ENCODE measurements at regions not wholly inside any gene's neighbourhood (a gene's known extent, or its start where the extent isn't known, plus 50 kb on each side); places are given as distances from the start of the nearest gene placed in this dataset.
A peak's percentile ranks its signal among the peaks of the same experiment; 100 is the strongest.
"Not testable (repeated sequence)": the region's sequence is repeated elsewhere in the genome, so short reads cannot be mapped to it uniquely, and the experiment has no call there.

DNA sequence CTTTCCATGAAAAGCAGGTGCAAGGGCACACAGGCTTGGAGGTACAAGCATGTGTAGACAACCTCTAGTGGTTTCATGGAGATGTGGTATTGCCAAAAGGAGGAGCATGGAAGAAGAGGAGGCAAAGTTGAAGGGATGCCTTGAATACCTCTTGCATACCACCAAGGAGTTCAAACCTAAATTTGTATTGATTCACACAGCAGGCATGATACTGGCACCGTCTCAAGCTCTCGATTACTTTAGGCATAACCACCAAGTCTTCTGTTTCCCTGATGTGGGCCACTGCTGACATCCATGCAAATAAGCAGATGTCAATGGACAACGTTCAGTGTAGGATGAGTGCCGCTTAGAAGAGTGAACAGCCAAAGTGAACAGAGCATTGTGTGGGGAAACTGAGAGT lies 87.1 kb downstream of the SCN11A start:
- DNase-seq, result no peak

DNA sequence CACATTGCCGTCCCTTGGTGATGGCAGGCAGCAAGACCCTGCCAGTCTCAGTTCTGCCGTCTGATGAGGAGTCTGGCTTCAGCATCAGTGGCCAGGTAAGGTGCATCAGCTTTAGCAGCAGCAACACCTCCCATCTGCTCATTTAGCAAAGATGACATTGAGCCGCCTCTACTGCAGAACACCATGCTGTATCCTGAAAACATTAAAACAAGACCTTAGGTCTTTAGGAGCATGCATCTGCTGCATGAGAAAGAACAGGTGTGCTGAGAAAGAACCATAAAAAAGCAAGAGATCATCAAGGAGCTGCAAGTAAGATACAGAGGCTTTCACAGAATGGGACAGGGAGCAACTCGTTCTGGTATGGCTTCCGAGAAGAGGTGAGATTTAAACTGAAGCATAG lies 87.5 kb downstream of the SCN11A start:
- DNase-seq, result no peak

DNA sequence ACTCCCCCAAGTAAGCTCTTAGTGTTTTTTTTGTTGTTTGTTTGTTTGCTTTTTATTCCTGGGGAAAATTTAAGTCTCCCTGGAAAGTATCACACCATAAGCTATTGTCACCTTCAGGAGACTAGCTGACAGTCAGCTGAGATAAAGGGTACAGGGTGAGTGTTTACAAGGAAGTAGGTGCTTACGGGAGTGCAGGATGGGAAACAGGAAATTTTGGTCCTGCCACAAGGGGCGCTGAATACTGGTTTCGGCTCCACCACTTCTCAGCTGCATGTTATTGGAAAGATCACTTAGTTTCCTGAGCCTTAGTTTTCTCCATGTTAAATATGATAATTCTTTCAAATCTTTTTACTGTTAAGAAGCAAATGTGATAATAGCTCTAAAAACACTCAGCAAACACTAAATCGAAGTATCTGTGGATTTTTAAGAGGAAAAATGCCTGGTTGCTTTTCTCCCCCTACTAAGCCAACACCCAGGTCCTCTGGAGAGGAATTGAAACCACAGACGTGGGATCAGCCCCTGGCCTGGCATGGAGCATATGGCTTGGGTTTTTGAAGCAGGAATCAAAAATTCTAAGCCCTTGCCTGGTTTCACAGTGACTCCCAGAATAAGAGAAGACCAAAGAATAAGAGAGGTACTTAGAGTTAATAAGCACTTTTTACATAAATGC lies 90.7 kb downstream of the SCN11A start:
- DNase-seq, result peak; percentile 30

DNA sequence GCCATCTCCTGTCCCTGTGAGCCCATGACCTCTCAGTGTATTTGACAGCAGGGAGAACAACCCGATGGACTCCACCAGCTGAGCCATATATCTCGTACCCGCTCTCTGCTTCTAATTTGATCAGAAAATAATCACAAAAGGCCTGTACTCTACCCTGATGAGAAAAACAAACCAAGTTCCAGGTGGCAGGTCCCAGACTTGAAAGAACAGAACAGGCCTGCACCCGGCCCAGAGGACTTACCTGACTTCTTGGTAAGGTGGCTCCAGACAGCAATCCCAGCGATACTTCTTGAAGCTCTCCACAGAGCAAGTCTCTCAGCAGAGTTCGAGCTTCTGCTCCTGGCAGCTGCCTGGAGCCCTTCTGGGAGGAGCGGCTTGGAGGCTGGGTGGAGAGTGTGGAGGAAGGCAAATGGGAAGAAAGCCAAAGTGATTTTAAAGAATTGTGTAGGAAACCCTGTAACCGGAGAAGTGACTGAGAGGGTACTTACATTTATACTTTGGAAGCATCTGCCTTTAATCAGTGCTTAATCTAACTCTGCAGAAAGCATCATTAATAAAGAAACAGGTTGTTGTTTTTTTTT lies 91.6 kb downstream of the SCN11A start:
- DNase-seq, result no peak

DNA sequence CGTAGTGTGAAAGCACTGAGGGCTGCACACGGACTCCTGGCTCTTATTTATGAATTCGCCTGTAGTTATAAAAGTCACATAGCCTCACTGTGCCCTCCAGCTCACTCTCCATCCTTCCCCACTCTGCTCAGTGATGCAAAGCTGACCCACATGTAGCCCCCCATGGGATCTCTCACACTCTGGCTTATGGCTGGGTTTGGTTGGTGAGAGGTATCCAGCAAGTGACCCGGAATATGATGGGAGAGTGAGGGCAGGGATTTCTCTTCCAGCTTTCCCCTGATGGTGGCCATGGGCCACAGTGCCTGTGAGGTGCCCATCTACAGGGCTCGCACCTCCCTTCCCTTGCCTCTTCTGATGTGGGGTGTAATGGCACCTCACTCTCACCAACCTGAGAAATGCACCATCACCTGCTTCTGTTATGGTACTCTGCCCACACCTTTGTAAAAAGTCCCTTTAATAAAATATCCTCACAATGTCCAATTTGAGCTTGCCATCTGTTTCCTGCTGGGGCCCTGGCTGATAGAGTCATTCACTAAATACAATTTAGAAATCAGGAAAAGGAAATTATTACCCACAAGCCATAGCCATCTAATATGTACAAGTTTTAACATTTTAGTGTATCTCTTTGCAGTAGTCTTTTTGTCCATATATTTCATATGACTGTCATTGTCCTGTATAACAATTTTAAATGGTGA lies 93.6 kb downstream of the SCN11A start:
- DNase-seq, result no peak

DNA sequence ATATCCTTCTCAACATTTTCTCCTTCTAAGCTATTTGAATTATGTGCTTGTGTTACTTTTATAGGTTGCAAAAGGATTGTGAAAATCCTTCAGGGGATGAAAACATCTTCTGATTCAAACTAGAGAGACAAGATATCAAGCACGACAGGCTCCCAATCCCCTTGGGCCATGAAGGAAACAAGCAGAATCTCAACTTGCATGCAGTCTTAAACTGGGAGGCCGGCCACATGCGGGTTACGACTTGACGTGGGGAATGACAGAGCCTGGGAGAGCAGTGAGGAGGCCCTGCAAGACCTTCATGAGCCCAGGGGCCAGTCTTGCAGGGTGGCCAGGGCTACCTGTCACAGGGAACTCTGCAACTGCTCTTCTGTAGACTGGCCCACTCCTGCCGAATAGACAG lies 94.4 kb downstream of the SCN11A start:
- no peak for DNase-seq

DNA sequence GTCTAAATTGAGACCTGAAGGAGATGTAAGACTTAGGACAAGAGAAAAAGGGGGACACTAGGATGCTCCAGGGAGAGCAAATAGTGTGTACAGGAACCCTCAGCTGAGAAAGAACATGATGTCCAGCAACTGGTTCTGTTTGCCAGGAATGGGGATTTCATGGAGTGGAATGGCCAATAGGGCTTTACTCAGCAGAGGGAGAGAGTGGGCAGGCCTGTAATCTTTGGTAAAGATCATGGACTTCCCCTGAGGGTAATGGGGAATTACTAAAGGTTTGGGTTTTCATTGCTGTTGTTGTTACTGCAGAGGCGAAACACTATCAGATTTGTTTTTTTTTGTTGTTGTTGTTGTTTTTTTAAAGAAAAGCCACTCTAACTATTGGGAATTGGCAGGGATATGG lies 99.0 kb downstream of the SCN11A start:
- DNase-seq, result no peak

DNA sequence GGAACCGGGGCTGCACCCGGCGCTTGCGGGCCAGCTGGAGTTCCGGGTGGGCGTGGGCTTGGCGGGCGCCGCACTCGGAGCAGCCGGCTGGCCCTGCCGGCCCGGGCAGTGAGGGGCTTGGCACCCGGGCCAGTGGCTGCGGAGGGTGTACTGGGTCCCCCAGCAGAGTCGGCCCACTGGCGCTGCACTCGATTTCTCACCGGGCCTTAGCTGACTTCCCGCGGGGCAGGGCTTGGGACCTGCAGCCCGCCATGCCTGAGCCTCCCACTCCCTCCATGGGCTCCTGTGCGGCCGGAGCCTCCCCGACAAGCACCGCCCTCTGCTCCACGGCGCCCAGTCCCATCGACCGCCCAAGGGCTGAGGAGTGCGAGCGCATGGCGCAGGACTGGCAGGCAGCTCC lies 100.6 kb downstream of the SCN11A start:
- not testable (repeated sequence) for DNase-seq

DNA sequence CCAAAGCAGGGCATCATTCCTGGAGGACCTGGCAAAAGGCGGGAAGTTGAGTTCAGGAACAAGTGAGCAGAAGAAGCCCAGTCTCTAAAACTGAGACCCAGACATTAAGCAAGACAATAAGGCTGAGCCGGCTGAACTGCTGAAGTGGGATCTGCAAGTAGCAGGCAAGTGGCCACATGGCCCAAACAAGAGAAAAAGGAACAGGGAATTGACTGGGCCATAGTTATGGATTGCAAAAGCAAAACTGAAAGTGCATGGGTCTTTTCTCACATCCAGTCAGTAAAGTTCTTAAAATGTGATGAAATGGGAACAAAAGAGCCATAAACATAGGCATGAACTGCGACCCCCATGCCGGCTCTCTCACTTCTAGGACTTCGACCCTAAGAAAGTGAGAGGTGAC lies 101.2 kb downstream of the SCN11A start:
- no peak for DNase-seq

DNA sequence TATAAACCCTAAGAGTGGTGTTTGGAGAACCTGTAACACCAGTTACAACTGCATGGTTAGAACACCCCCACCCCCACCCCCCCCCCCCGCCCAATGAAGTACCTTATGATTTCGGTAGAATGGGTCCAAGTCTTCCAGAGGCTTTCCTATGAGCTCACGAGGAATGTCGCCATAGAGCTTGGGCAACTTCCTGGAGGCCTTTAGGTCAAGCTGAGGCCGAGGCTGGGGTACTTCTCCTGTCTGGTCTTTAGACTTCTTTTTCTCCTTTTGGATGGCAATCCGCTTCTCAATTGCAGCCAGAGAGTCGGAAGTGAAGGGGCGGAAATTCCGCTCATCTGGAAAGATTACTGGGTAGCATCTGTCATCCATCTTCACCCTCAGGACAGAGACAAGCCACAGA lies 101.8 kb downstream of the SCN11A start:
- DNase-seq, result no peak

DNA sequence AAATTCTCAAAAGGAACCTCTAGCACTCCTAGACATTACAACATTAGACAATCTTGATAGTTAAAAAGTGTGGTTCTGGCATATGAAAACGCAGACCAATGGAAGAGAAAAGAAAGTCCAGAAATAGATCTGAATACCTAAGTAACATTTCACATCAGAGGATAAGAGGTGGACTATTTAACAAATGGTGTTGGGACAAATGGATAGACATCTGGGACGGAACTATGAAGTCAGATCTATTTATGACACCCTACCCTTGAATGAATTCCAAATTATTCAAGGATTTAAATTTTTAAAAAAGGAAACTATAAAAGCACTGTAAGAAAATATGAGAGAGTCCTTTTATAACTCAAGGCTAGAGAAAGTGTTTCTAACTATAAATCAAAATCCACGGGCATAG lies 111.3 kb downstream of the SCN11A start:
- DNase-seq, result no peak

DNA sequence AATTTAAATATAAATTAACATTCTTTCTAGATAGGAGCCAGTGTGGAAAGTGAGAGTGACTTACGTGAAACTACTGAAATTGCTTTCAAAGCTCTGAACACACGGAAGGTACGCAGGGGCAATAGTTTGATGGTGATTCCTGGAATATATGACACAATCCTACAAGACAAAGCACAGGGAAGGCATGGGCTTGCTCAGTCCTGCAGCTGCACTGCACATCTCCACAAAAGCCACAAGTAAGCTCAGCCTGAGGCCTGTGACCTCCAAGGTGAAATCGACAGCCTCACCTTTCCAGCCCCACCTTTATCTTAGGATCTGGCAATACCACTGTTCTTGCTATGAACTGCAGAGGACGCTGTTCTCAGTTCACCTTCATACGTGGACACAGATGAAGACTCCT lies 109.3 kb upstream of the SCN10A start:
- no peak for DNase-seq

DNA sequence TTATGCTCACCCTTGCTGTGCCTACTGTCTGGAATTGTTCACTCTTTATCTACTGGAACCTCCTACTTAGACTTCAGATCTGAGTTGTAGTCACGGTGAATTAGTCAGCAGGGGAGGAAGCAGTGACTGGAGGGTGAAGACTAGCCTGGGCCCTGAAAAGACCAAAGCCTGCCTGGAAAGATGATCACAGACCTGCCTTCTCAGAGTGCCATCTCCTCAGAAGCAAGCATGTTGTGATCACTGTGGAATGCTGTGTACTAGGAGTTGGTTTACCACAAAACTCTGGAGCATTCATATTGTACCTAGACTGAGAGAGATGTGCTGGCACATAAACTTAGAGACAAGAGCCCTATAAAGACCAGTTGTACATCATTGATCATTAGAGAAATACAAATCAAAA lies 100.7 kb upstream of the SCN10A start:
- DNase-seq, result no peak

DNA sequence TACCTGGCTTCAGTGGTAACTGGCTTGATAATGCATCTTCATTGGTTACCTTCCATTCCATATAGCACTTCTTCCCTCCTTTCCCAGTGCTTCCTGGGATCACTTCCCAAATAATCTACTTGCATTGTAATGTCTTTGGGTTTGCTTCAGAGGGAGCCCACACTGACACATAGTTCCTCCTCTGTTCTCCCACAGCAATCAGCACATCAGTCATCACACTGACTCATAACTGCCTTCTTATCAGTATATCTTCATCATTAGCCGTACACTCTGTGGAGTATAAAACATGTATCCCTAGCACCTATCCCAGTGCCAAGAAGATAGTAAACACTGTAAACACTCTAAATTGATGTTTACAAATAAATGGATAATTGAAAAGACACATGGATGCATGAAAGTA lies 91.4 kb upstream of the SCN10A start:
- no peak for DNase-seq

DNA sequence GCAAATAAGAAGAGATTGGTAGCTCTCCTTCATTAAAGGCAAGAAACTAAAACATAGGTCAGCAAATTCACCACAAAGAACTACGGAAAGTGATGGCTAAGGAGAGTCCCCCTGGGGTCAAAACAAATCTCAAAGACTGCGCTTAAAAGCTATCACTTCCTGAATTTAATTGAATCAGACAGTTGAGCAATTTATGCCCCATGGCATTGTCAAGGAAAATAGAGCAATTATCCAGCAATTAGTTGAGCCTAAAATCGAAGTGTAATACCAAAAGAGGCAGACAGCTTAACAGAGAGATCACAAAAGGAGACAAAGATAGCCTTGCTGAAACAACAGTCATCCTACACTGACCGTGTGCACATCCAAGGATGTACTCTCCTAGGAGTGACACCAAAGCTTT lies 74.4 kb upstream of the SCN10A start:
- DNase-seq, result no peak

DNA sequence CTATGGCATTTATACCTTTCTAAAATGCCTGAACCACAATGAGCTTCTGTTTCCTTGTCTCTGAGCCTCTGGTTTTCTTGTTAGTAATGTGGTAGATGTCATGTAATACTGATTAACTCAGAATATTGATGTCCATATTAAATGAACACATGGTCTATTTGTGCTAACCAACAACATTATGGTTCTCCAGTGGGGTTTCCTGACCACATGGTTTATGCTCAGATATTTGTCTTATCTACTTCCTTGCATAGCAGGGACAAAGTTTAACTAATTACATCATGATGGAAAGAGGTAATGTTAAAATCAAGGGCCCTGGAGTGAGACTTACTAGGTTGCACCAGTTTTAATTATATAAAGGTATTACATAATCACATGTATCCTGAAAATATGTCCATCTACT lies 62.6 kb upstream of the SCN10A start:
- no peak for DNase-seq
